Neural progenitor cell (in vitro differentiated cells): ENCODE measurements at regions not wholly inside any gene's neighbourhood (a gene's known extent, or its start where the extent isn't known, plus 50 kb on each side); places are given as distances from the start of the nearest gene placed in this dataset.

Source experiments
- DNase-seq: peaks from one replicate; pipeline ENCODE4 v3.0.0-alpha.2; 2016; ENCODE audit warnings: low spot score
- H2AFZ ChIP-seq: fragments of 200-600 bp; sonication (generic); replicated peaks from 2 replicates; pipeline ENCODE4 v1.6.1; 2016; ENCODE audit warnings: antibody characterized with exemption
- H3F3A ChIP-seq: fragments of 200-600 bp; sonication (generic); 2 replicates; pipeline ENCODE4 v1.6.1; 2016; ENCODE audit warnings: antibody characterized with exemption, low read depth
- H3K27ac ChIP-seq: fragments of 200-600 bp; sonication (generic); 2 replicates; pipeline ENCODE4 v1.5.1; 2016; ENCODE audit warnings: mild to moderate bottlenecking
- H3K27me3 ChIP-seq: fragments of 200-600 bp; sonication (generic); 2 replicates; pipeline ENCODE4 v1.6.1; 2016; ENCODE audit warnings: mild to moderate bottlenecking, moderate library complexity
- H3K36me3 ChIP-seq: fragments of 200-600 bp; sonication (generic); 2 replicates; pipeline ENCODE4 v1.5.1; 2016
- H3K4me1 ChIP-seq: fragments of 200-600 bp; sonication (generic); 2 replicates; pipeline ENCODE4 v1.6.1; 2016; ENCODE audit warnings: mixed run types
- H3K4me2 ChIP-seq: fragments of 200-600 bp; sonication (generic); 2 replicates; pipeline ENCODE4 v1.6.1; 2016
- H3K4me3 ChIP-seq: fragments of 200-600 bp; sonication (generic); 2 replicates; pipeline ENCODE4 v1.5.1; 2016
- H3K79me2 ChIP-seq: fragments of 200-600 bp; sonication (generic); 2 replicates; pipeline ENCODE4 v1.6.1; 2016; ENCODE audit warnings: low read depth
- H3K9ac ChIP-seq: fragments of 200-600 bp; sonication (generic); 2 replicates; pipeline ENCODE4 v1.6.1; 2016
- H3K9me3 ChIP-seq: fragments of 200-600 bp; sonication (generic); 2 replicates; pipeline ENCODE4 v1.5.1; 2016; ENCODE audit warnings: low read depth
- H4K20me1 ChIP-seq: fragments of 200-600 bp; sonication (generic); 2 replicates; pipeline ENCODE4 v1.6.1; 2016; ENCODE audit warnings: low read depth
- H3K27ac Mint-ChIP-seq: 3 replicates; pipeline ENCODE4 v1.8.0; 2021; ENCODE audit warnings: mixed read lengths
- H3K27me3 Mint-ChIP-seq: 2 replicates; pipeline ENCODE4 v1.8.0; 2022; ENCODE audit warnings: low read depth, mild to moderate bottlenecking, inconsistent platforms, moderate library complexity, mixed read lengths; ENCODE audit not compliant: insufficient read depth
- H3K36me3 Mint-ChIP-seq: 3 replicates; pipeline ENCODE4 v1.8.0; 2021; ENCODE audit warnings: mixed read lengths
- H3K4me1 Mint-ChIP-seq: 3 replicates; pipeline ENCODE4 v1.8.0; 2021; ENCODE audit warnings: mixed read lengths
- H3K4me3 Mint-ChIP-seq: 3 replicates; pipeline ENCODE4 v1.8.0; 2021; ENCODE audit warnings: mild to moderate bottlenecking, moderate library complexity, mixed read lengths
- H3K9me3 Mint-ChIP-seq: 3 replicates; pipeline ENCODE4 v1.8.0; 2020; ENCODE audit warnings: mixed read lengths
- CTCF ChIP-seq: fragments of 200-600 bp; sonication (generic); IDR thresholded peaks from 2 replicates; pipeline ENCODE4 v1.5.1; 2017; ENCODE audit warnings: antibody characterized with exemption, mild to moderate bottlenecking
- EZH2 ChIP-seq: fragments of 200-600 bp; sonication (generic); IDR thresholded peaks from 2 replicates; pipeline ENCODE4 v1.6.1; 2017; ENCODE audit warnings: antibody characterized with exemption, mild to moderate bottlenecking, moderate library complexity
- EZH2phosphoT487 ChIP-seq: fragments of 200-600 bp; sonication (generic); IDR thresholded peaks from 2 replicates; pipeline ENCODE4 v1.6.1; 2017; ENCODE audit warnings: antibody characterized with exemption

- Histone ChIP-seq H3K27me3 (no peaks in the 10 kb centered on the region), H3K9me3 (peaks cover 17% of the 10 kb centered on the region), H2AFZ (no peak overlapping the region), H3K4me1 (peaks cover 10% of the 10 kb centered on the region), H3K36me3 (no peaks in the 10 kb centered on the region), H4K20me1 (no peaks in the 10 kb centered on the region), H3K79me2 (no peaks in the 10 kb centered on the region), H3K4me2 (no peak overlapping the region), H3K4me3 (no peak overlapping the region), H3K27ac (no peak overlapping the region), H3F3A (no peaks in the 10 kb centered on the region), H3K9ac (no peak overlapping the region)
- DNase-seq, result no peak
- no peak overlapping the region for H3K27ac Mint-ChIP-seq
- no peaks in the 10 kb centered on the region for H3K36me3 Mint-ChIP-seq
- H3K9me3 Mint-ChIP-seq, result peaks cover 27% of the 10 kb centered on the region
- H3K27me3 Mint-ChIP-seq, result peaks cover 2% of the 10 kb centered on the region
- peaks cover 14% of the 10 kb centered on the region for H3K4me1 Mint-ChIP-seq
- no peak overlapping the region for H3K4me3 Mint-ChIP-seq
- TF ChIP-seq EZH2phosphoT487, result no peak
- TF ChIP-seq EZH2, result no peak
- no peak for TF ChIP-seq CTCF
Observed at GRCh38 chr10:131799429-131799828, 101.4 kb upstream of the PPP2R2D start.

- Histone ChIP-seq H3K79me2 (no peaks in the 10 kb centered on the region), H3K4me2 (no peak overlapping the region), H2AFZ (no peak overlapping the region), H3K4me1 (peaks cover 10% of the 10 kb centered on the region), H3K4me3 (no peak overlapping the region), H4K20me1 (no peaks in the 10 kb centered on the region), H3K27ac (no peak overlapping the region), H3F3A (no peaks in the 10 kb centered on the region), H3K27me3 (no peaks in the 10 kb centered on the region), H3K36me3 (no peaks in the 10 kb centered on the region), H3K9me3 (peaks cover 9% of the 10 kb centered on the region), H3K9ac (no peak overlapping the region)
- Mint-ChIP-seq H3K36me3 (no peaks in the 10 kb centered on the region), H3K27ac (no peak overlapping the region), H3K4me3 (no peak overlapping the region), H3K9me3 (peaks cover 18% of the 10 kb centered on the region), H3K4me1 (peaks cover 14% of the 10 kb centered on the region), H3K27me3 (peaks cover 3% of the 10 kb centered on the region)
- no peak for DNase-seq
- TF ChIP-seq EZH2phosphoT487, result no peak
- no peak for TF ChIP-seq EZH2
- TF ChIP-seq CTCF, result no peak
Observed at GRCh38 chr10:131802156-131802915, 98.5 kb upstream of the PPP2R2D start.

- H3K79me2 ChIP-seq, result no peaks in the 10 kb centered on the region
- peaks cover 10% of the 10 kb centered on the region for H3K4me1 ChIP-seq
- H3K9ac ChIP-seq, result no peak overlapping the region
- peaks cover 9% of the 10 kb centered on the region for H3K9me3 ChIP-seq
- H3K27ac ChIP-seq, result no peak overlapping the region
- H3F3A ChIP-seq, result no peaks in the 10 kb centered on the region
- no peaks in the 10 kb centered on the region for H3K36me3 Mint-ChIP-seq
- H3K4me2 ChIP-seq, result no peak overlapping the region
- peaks cover 17% of the 10 kb centered on the region for H3K9me3 Mint-ChIP-seq
- H4K20me1 ChIP-seq, result no peaks in the 10 kb centered on the region
- no peaks in the 10 kb centered on the region for H3K36me3 ChIP-seq
- no peak overlapping the region for H3K27ac Mint-ChIP-seq
- H3K4me3 ChIP-seq, result no peak overlapping the region
- peaks cover 14% of the 10 kb centered on the region for H3K4me1 Mint-ChIP-seq
- peak; percentile 42 for DNase-seq
- TF ChIP-seq EZH2, result no peak
- TF ChIP-seq EZH2phosphoT487, result no peak
- no peak for TF ChIP-seq CTCF
- no peak overlapping the region for H3K4me3 Mint-ChIP-seq
- no peak overlapping the region for H2AFZ ChIP-seq
- H3K27me3 Mint-ChIP-seq, result peaks cover 3% of the 10 kb centered on the region
- no peaks in the 10 kb centered on the region for H3K27me3 ChIP-seq
Observed at GRCh38 chr10:131802996-131803395, 97.8 kb upstream of the PPP2R2D start.
